Mesodermal cell (in vitro differentiated cells): ENCODE measurements at regions not wholly inside any gene's neighbourhood (a gene's known extent, or its start where the extent isn't known, plus 50 kb on each side); places are given as distances from the start of the nearest gene placed in this dataset.
"Not testable (repeated sequence)": the region's sequence is repeated elsewhere in the genome, so short reads cannot be mapped to it uniquely, and the experiment has no call there.

Experiments
- H3K27ac ChIP-seq: 2 replicates; pipeline ENCODE4 v1.7.0; 2013; ENCODE audit warnings: mild to moderate bottlenecking, low read depth, low read length, moderate library complexity; ENCODE audit not compliant: severe bottlenecking
- H3K36me3 ChIP-seq: 2 replicates; pipeline ENCODE4 v1.7.1; 2013; ENCODE audit warnings: mild to moderate bottlenecking, low read length, moderate library complexity; ENCODE audit not compliant: control insufficient read depth, insufficient read depth
- H3K4me1 ChIP-seq: one replicate; pipeline ENCODE4 v1.7.1; 2013; ENCODE audit warnings: mild to moderate bottlenecking, low read length; ENCODE audit not compliant: insufficient read depth, control insufficient read depth, poor library complexity, severe bottlenecking
- H3K4me3 ChIP-seq: 2 replicates; pipeline ENCODE4 v1.7.0; 2013; ENCODE audit warnings: low read length, control low read depth, mild to moderate bottlenecking; ENCODE audit not compliant: insufficient read depth, poor library complexity, severe bottlenecking; ENCODE audit errors: extremely low read depth
- H3K9me3 ChIP-seq: 2 replicates; pipeline ENCODE4 v1.7.1; 2013; ENCODE audit warnings: mild to moderate bottlenecking, low read length, moderate library complexity; ENCODE audit not compliant: control insufficient read depth
- WGBS, 2 experiments: methylation state at CpG; one replicate each; pipeline ENCODE4 v1.1.5; 2013; ENCODE audit warnings: missing lambda C conversion rate in 2 of 2; ENCODE audit not compliant: insufficient coverage in 2 of 2; 5-methylcytosine and 5-hydroxymethylcytosine counted together

- 13 to 22% methylated on average over 1 to 4 of the region's 4 CpGs for WGBS, 2 experiments
- no peaks in the 10 kb centered on the region for H3K4me1 ChIP-seq
- H3K4me3 ChIP-seq, result no peak overlapping the region
- no peaks in the 10 kb centered on the region for H3K36me3 ChIP-seq
- no peaks in the 10 kb centered on the region for H3K9me3 ChIP-seq
- no peak overlapping the region for H3K27ac ChIP-seq
Observed at GRCh38 chr6:104473021-104473429, 386.7 kb downstream of the HACE1 start.

GRCh38 chr6:104472021-104472901 is 387.5 kb downstream of the HACE1 start:
- H3K9me3 ChIP-seq, result no peaks in the 10 kb centered on the region
- 59 to 64% methylated on average over 5 to 7 of the region's 9 CpGs for WGBS, 2 experiments
- H3K4me3 ChIP-seq, result no peak overlapping the region
- H3K27ac ChIP-seq, result no peak overlapping the region
- H3K36me3 ChIP-seq, result no peaks in the 10 kb centered on the region
- H3K4me1 ChIP-seq, result no peaks in the 10 kb centered on the region

- Histone ChIP-seq H3K36me3 (no peaks in the 10 kb centered on the region), H3K4me1 (no peaks in the 10 kb centered on the region), H3K27ac (no peak overlapping the region), H3K4me3 (no peak overlapping the region), H3K9me3 (no peaks in the 10 kb centered on the region)
Observed at GRCh38 chr6:104466306-104466705, 393.4 kb downstream of the HACE1 start.

GRCh38 chr6:104462811-104463599 is 396.7 kb downstream of the HACE1 start:
- H3K4me1 ChIP-seq, result no peaks in the 10 kb centered on the region
- H3K27ac ChIP-seq, result no peak overlapping the region
- no peaks in the 10 kb centered on the region for H3K36me3 ChIP-seq
- WGBS, 2 experiments, result 90 to 97% methylated on average over 3 of the region's 6 CpGs
- no peak overlapping the region for H3K4me3 ChIP-seq
- no peaks in the 10 kb centered on the region for H3K9me3 ChIP-seq

GRCh38 chr6:104460738-104461483 is 398.8 kb downstream of the HACE1 start:
- H3K36me3 ChIP-seq, result no peaks in the 10 kb centered on the region
- no peak overlapping the region for H3K4me3 ChIP-seq
- no peak overlapping the region for H3K27ac ChIP-seq
- no peaks in the 10 kb centered on the region for H3K4me1 ChIP-seq
- no peaks in the 10 kb centered on the region for H3K9me3 ChIP-seq
- WGBS, 2 experiments, result 100% methylated on average over 1 of the region's 2 CpGs

- H3K36me3 ChIP-seq, result no peaks in the 10 kb centered on the region
- no CpG with 5 or more reads among the region's 1 CpG for WGBS, 2 experiments
- H3K4me1 ChIP-seq, result no peaks in the 10 kb centered on the region
- no peaks in the 10 kb centered on the region for H3K9me3 ChIP-seq
- H3K4me3 ChIP-seq, result no peak overlapping the region
- no peak overlapping the region for H3K27ac ChIP-seq
Observed at GRCh38 chr6:104459543-104459942, 400.2 kb downstream of the HACE1 start.

GRCh38 chr6:104449918-104450317 is 409.8 kb downstream of the HACE1 start:
- no peaks in the 10 kb centered on the region for H3K36me3 ChIP-seq
- H3K27ac ChIP-seq, result no peak overlapping the region
- 100% methylated on average over 1 of the region's 1 CpG; no CpG with 5 or more reads in 1 of the 2 experiments for WGBS, 2 experiments

GRCh38 chr6:104446101-104447080 is 413.3 kb downstream of the HACE1 start:
- H3K27ac ChIP-seq, H3K36me3 ChIP-seq, H3K4me1 ChIP-seq, H3K4me3 ChIP-seq, H3K9me3 ChIP-seq: not testable (repeated sequence)
- WGBS, 2 experiments, result 91% methylated on average over 23 of the region's 45 CpGs

More at GRCh38 chr6:104449918-104450317, 409.8 kb downstream of the HACE1 start:
- H3K9me3 ChIP-seq, result no peaks in the 10 kb centered on the region
- no peak overlapping the region for H3K4me3 ChIP-seq
- peaks cover 4% of the 10 kb centered on the region for H3K4me1 ChIP-seq

- WGBS, 2 experiments, result 60 to 74% methylated on average over 1 to 2 of the region's 2 CpGs
- no peak overlapping the region for H3K4me3 ChIP-seq
- H3K36me3 ChIP-seq, result no peaks in the 10 kb centered on the region
- H3K27ac ChIP-seq, result no peak overlapping the region
- H3K4me1 ChIP-seq, result no peaks in the 10 kb centered on the region
- H3K9me3 ChIP-seq, result no peaks in the 10 kb centered on the region
Observed at GRCh38 chr6:104434519-104434918, 425.2 kb downstream of the HACE1 start.

- H3K4me1 ChIP-seq, result no peaks in the 10 kb centered on the region
- no peak overlapping the region for H3K27ac ChIP-seq
- H3K4me3 ChIP-seq, result no peak overlapping the region
- no peaks in the 10 kb centered on the region for H3K36me3 ChIP-seq
- 82 to 92% methylated on average over 3 of the region's 3 CpGs for WGBS, 2 experiments
- no peaks in the 10 kb centered on the region for H3K9me3 ChIP-seq
Observed at GRCh38 chr6:104431096-104431495, 428.6 kb downstream of the HACE1 start.
